Liver (tissue), 8 donors: ENCODE measurements at regions not wholly inside any gene's neighbourhood (a gene's known extent, or its start where the extent isn't known, plus 50 kb on each side); places are given as distances from the start of the nearest gene placed in this dataset.

Source experiments
- DNase-seq: peaks from one replicate; pipeline ENCODE4 v3.0.0-alpha.2; 2017; ENCODE audit warnings: low spot score
- H3K27ac ChIP-seq, 2 donors: one replicate each; pipeline ENCODE4 v1.7.0; 2013; ENCODE audit warnings: inconsistent platforms in 2 of 2, low read length in 2 of 2, control low read depth in 1 of 2, low read depth in 1 of 2, mild to moderate bottlenecking in 1 of 2
- H3K27me3 ChIP-seq, 4 donors: one replicate each; pipeline versions ENCODE4 v1.6.1 to v1.7.0; 2013; ENCODE audit warnings: low read length in 3 of 4, inconsistent platforms in 1 of 4, mild to moderate bottlenecking in 1 of 4, moderate library complexity in 1 of 4; ENCODE audit not compliant: control insufficient read depth in 4 of 4, insufficient read depth in 4 of 4
- H3K36me3 ChIP-seq, 4 donors: one replicate each; pipeline versions ENCODE4 v1.6.1 to v1.7.0; 2013; ENCODE audit warnings: low read length in 3 of 4, mild to moderate bottlenecking in 3 of 4, low read depth in 1 of 4, moderate library complexity in 1 of 4; ENCODE audit not compliant: control insufficient read depth in 4 of 4, insufficient read depth in 3 of 4
- H3K4me1 ChIP-seq, 4 donors: one replicate each; pipeline versions ENCODE4 v1.6.1 to v1.7.0; 2013; ENCODE audit warnings: low read length in 3 of 4, mild to moderate bottlenecking in 3 of 4, moderate library complexity in 1 of 4; ENCODE audit not compliant: control insufficient read depth in 4 of 4, insufficient read depth in 4 of 4
- H3K4me3 ChIP-seq, 3 donors: one replicate each; pipeline versions ENCODE4 v1.6.1 to v1.7.0; 2013; ENCODE audit warnings: low read length in 3 of 3, control low read depth in 1 of 3, low read depth in 1 of 3, mild to moderate bottlenecking in 1 of 3
- H3K9ac ChIP-seq, 2 donors: one replicate each; pipeline ENCODE4 v1.7.0; 2013; ENCODE audit warnings: low read length in 2 of 2, mild to moderate bottlenecking in 2 of 2, moderate library complexity in 2 of 2, control low read depth in 1 of 2, low read depth in 1 of 2
- H3K9me3 ChIP-seq, 4 donors: one replicate each; pipeline versions ENCODE4 v1.6.1 to v1.7.0; 2013; ENCODE audit warnings: low read length in 3 of 4; ENCODE audit not compliant: control insufficient read depth in 4 of 4
- ATF3 ChIP-seq: IDR thresholded peaks from 2 replicates; pipeline ENCODE4 v1.6.1; 2016; ENCODE audit warnings: antibody characterized with exemption
- CTCF ChIP-seq: fragments of 150-350 bp; IDR thresholded peaks from 2 replicates; pipeline ENCODE4 v1.5.1; 2017; ENCODE audit warnings: improper control_type of control experiment, low read depth, low read length; ENCODE audit not compliant: missing input control
- EGR1 ChIP-seq, 2 donors: IDR thresholded peaks; 2 replicates each; pipeline ENCODE4 v1.6.1; 2016 to 2018; ENCODE audit warnings: antibody characterized with exemption in 2 of 2, low read depth in 2 of 2
- FOXA1 ChIP-seq: IDR thresholded peaks from 2 replicates; pipeline ENCODE4 v1.6.1; 2016; ENCODE audit warnings: antibody characterized with exemption
- FOXA2 ChIP-seq: IDR thresholded peaks from 2 replicates; pipeline ENCODE4 v1.6.1; 2016; ENCODE audit warnings: antibody characterized with exemption
- GABPA ChIP-seq, 2 donors: IDR thresholded peaks in 1 of 2; conservative IDR thresholded peaks in 1 of 2; 2 replicates each; pipeline ENCODE4 v1.6.1; 2016; ENCODE audit warnings: antibody characterized with exemption in 2 of 2, mild to moderate bottlenecking in 1 of 2, moderate library complexity in 1 of 2
- HNF4A ChIP-seq, 2 donors: conservative IDR thresholded peaks; 2 replicates each; pipeline ENCODE4 v1.6.1; 2016; ENCODE audit warnings: antibody characterized with exemption in 2 of 2, mild to moderate bottlenecking in 2 of 2
- HNF4G ChIP-seq: IDR thresholded peaks from 2 replicates; pipeline ENCODE4 v1.6.1; 2016; ENCODE audit warnings: antibody characterized with exemption
- JUND ChIP-seq, 2 donors: IDR thresholded peaks; 2 replicates each; pipeline ENCODE4 v1.6.1; 2016; ENCODE audit warnings: antibody characterized with exemption in 2 of 2
- MAX ChIP-seq: IDR thresholded peaks from 2 replicates; pipeline ENCODE4 v1.6.1; 2016; ENCODE audit warnings: antibody characterized with exemption
- NR2F2 ChIP-seq: IDR thresholded peaks from 2 replicates; pipeline ENCODE4 v1.6.1; 2016; ENCODE audit warnings: antibody characterized with exemption
- RAD21 ChIP-seq, 2 donors: IDR thresholded peaks; 2 replicates each; pipeline ENCODE4 v1.6.1; 2016; ENCODE audit warnings: antibody characterized with exemption in 2 of 2, mild to moderate bottlenecking in 2 of 2
- REST ChIP-seq: IDR thresholded peaks from 2 replicates; pipeline ENCODE4 v1.6.1; 2016; ENCODE audit warnings: antibody characterized with exemption, mild to moderate bottlenecking
- RXRA ChIP-seq, 2 donors: IDR thresholded peaks; 2 replicates each; pipeline ENCODE4 v1.6.1; 2017 to 2018; ENCODE audit warnings: antibody characterized with exemption in 2 of 2, mild to moderate bottlenecking in 1 of 2
- SP1 ChIP-seq: IDR thresholded peaks from 2 replicates; pipeline ENCODE4 v1.6.1; 2018; ENCODE audit warnings: antibody characterized with exemption, mild to moderate bottlenecking
- TAF1 ChIP-seq: conservative IDR thresholded peaks from 2 replicates; pipeline ENCODE4 v1.6.1; 2016; ENCODE audit warnings: antibody characterized with exemption, mild to moderate bottlenecking
- YY1 ChIP-seq: IDR thresholded peaks from 2 replicates; pipeline ENCODE4 v1.6.1; 2016; ENCODE audit warnings: antibody characterized with exemption, mild to moderate bottlenecking
- ZBTB33 ChIP-seq: IDR thresholded peaks from 2 replicates; pipeline ENCODE4 v1.6.1; 2016; ENCODE audit warnings: antibody characterized with exemption
- WGBS: extraction: QIAGEN DNeasy Blood & Tissue Kit; methylation state at CpG from one replicate; pipeline ENCODE4 v1.1.7; 2013; 5-methylcytosine and 5-hydroxymethylcytosine counted together
- donor health status: healthy.
- donor health status: healthy.
- donor health status: healthy.
- donor health status: healthy.
- donor health status: healthy.

GRCh38 chr16:26710450-26710849 is 356.3 kb upstream of the C16orf82 start:
- WGBS, result 38% methylated on average over 4 of the region's 4 CpGs
- H3K4me3 ChIP-seq, result no peak overlapping the region
- no peak overlapping the region for H3K27ac ChIP-seq
- H3K9me3 ChIP-seq, result no peaks in the 10 kb centered on the region
- H3K4me1 ChIP-seq, result no peaks in the 10 kb centered on the region
- peaks cover 0 to 2% (median 0%) of the 10 kb centered on the region in 4 donors for H3K27me3 ChIP-seq
- H3K9ac ChIP-seq, result no peak overlapping the region
- DNase-seq, result no peak
- H3K36me3 ChIP-seq, result no peaks in the 10 kb centered on the region
- no peak for TF ChIP-seq NR2F2
- no peak for TF ChIP-seq ATF3
- TF ChIP-seq HNF4A (conservative IDR thresholded peaks at IDR 0.05), result no peak
- no peak for TF ChIP-seq RXRA (IDR thresholded peaks at IDR 0.05)
- no peak for TF ChIP-seq TAF1
- TF ChIP-seq SP1, result no peak
- no peak for TF ChIP-seq YY1
- TF ChIP-seq FOXA2, result no peak
- TF ChIP-seq GABPA (IDR thresholded peaks at IDR 0.05 in 1 of 2, conservative IDR thresholded peaks at IDR 0.05 in 1 of 2), result no peak
- TF ChIP-seq EGR1 (IDR thresholded peaks at IDR 0.05; ENCODE audit: low read depth in 2 of 2), result no peak
- no peak for TF ChIP-seq RAD21 (IDR thresholded peaks at IDR 0.05)
- TF ChIP-seq REST, result no peak
- no peak for TF ChIP-seq CTCF
- TF ChIP-seq MAX, result no peak
- TF ChIP-seq HNF4G, result no peak
- TF ChIP-seq ZBTB33, result no peak
- TF ChIP-seq JUND (IDR thresholded peaks at IDR 0.05), result no peak

GRCh38 chr16:26712876-26713275 is 353.9 kb upstream of the C16orf82 start:
- 90% methylated on average over 6 of the region's 6 CpGs for WGBS
- Histone ChIP-seq H3K4me1 (no peaks in the 10 kb centered on the region), H3K4me3 (no peak overlapping the region), H3K36me3 (no peaks in the 10 kb centered on the region), H3K9ac (no peak overlapping the region), H3K27ac (no peak overlapping the region), H3K9me3 (no peaks in the 10 kb centered on the region), H3K27me3 (peaks cover 0 to 2% (median 0%) of the 10 kb centered on the region in 4 donors)
- no peak for DNase-seq
- no peak for TF ChIP-seq RAD21 (IDR thresholded peaks at IDR 0.05)
- no peak for TF ChIP-seq GABPA (IDR thresholded peaks at IDR 0.05 in 1 of 2, conservative IDR thresholded peaks at IDR 0.05 in 1 of 2)
- no peak for TF ChIP-seq TAF1
- TF ChIP-seq NR2F2, result no peak
- no peak for TF ChIP-seq HNF4A (conservative IDR thresholded peaks at IDR 0.05)
- TF ChIP-seq ATF3, result no peak
- no peak for TF ChIP-seq CTCF
- TF ChIP-seq REST, result no peak
- no peak for TF ChIP-seq SP1
- TF ChIP-seq EGR1 (IDR thresholded peaks at IDR 0.05; ENCODE audit: low read depth in 2 of 2), result no peak
- TF ChIP-seq FOXA2, result no peak
- TF ChIP-seq FOXA1, result no peak
